Testis (tissue), 2 donors: ENCODE measurements at regions not wholly inside any gene's neighbourhood (a gene's known extent, or its start where the extent isn't known, plus 50 kb on each side); places are given as distances from the start of the nearest gene placed in this dataset.

Experiments
- DNase-seq: peaks from one replicate; pipeline ENCODE4 v3.0.0-alpha.2; 2019
- H3K27ac ChIP-seq, 2 donors: fragments of 200-600 bp; sonication (generic); one replicate each; pipeline ENCODE4 v1.5.1; 2019
- H3K27me3 ChIP-seq: fragments of 200-600 bp; sonication (generic); one replicate; pipeline ENCODE4 v1.5.1; 2019
- H3K36me3 ChIP-seq: fragments of 200-600 bp; sonication (generic); one replicate; pipeline ENCODE4 v1.5.1; 2017; ENCODE audit warnings: low read depth; ENCODE audit errors: missing control alignments
- H3K4me1 ChIP-seq: fragments of 200-600 bp; sonication (generic); one replicate; pipeline ENCODE4 v1.5.1; 2019
- H3K4me3 ChIP-seq, 2 donors: fragments of 200-600 bp; sonication (generic); one replicate each; pipeline ENCODE4 v1.5.1; 2017 to 2019
- H3K9me3 ChIP-seq: fragments of 200-600 bp; sonication (generic); one replicate; pipeline ENCODE4 v1.5.1; 2017
- CTCF ChIP-seq, 3 experiments: fragments of 450-650 bp in 2 of 3; fragments of 200-600 bp in 1 of 3; sonication (generic) in 1 of 3; IDR thresholded peaks; one replicate each; pipeline ENCODE4 v1.5.1; 2016 to 2019; ENCODE audit warnings: antibody characterized with exemption in 3 of 3, mild to moderate bottlenecking in 2 of 3, moderate library complexity in 1 of 3
- POLR2A ChIP-seq: fragments of 450-650 bp; IDR thresholded peaks from one replicate; pipeline ENCODE4 v1.6.1; 2017; ENCODE audit warnings: antibody characterized with exemption, mild to moderate bottlenecking, moderate library complexity
- WGBS, 2 donors: methylation state at CpG; one replicate each; pipeline ENCODE4 v1.1.5; 2018; 5-methylcytosine and 5-hydroxymethylcytosine counted together
- intact Hi-C: fragments of 100-400 bp; cut with DNase I; formaldehyde crosslinking; loops from one replicate; pipeline ENCODE4 v1.15.1; 2023; ENCODE audit warnings: low total_unique reads

GRCh38 chr2:58569475-58570185, 328.5 kb upstream of the FANCL start:
- intact Hi-C loops = no loop called here
- Histone ChIP-seq H3K4me1 (no peaks in the 10 kb centered on the region), H3K36me3 (no peaks in the 10 kb centered on the region), H3K27me3 (no peaks in the 10 kb centered on the region), H3K27ac (no peak overlapping the region), H3K9me3 (no peaks in the 10 kb centered on the region), H3K4me3 (no peak overlapping the region)
- TF ChIP-seq CTCF (IDR thresholded peaks at IDR 0.05) (no peak), POLR2A (no peak)
- no peak for DNase-seq
- 57 to 60% methylated on average over 7 of the region's 7 CpGs for WGBS, 2 donors

GRCh38 chr2:58568901-58569300, 327.8 kb upstream of the FANCL start:
- H3K4me3 ChIP-seq = no peak overlapping the region
- no peak for DNase-seq
- intact Hi-C loops = no loop called here
- no peak for TF ChIP-seq POLR2A
- no peak for TF ChIP-seq CTCF (IDR thresholded peaks at IDR 0.05)
- H3K9me3 ChIP-seq = no peaks in the 10 kb centered on the region
- no peaks in the 10 kb centered on the region for H3K36me3 ChIP-seq
- no peaks in the 10 kb centered on the region for H3K4me1 ChIP-seq
- H3K27ac ChIP-seq = no peak overlapping the region
- no peaks in the 10 kb centered on the region for H3K27me3 ChIP-seq
- WGBS, 2 donors = 67 to 78% methylated on average over 2 of the region's 2 CpGs

- no peak for DNase-seq
- intact Hi-C loops = no loop called here
- H3K9me3 ChIP-seq = no peaks in the 10 kb centered on the region
- no peak overlapping the region for H3K4me3 ChIP-seq
- TF ChIP-seq CTCF (IDR thresholded peaks at IDR 0.05) = no peak
- no peak for TF ChIP-seq POLR2A
- H3K4me1 ChIP-seq = no peaks in the 10 kb centered on the region
- H3K27me3 ChIP-seq = no peaks in the 10 kb centered on the region
- H3K27ac ChIP-seq = no peak overlapping the region
- WGBS, 2 donors = 31 to 42% methylated on average over 2 of the region's 2 CpGs
- no peaks in the 10 kb centered on the region for H3K36me3 ChIP-seq
These were observed 321.2 kb upstream of the FANCL start for GRCh38 chr2:58562276-58562675.

- WGBS, 2 donors = 93 to 97% methylated on average over 3 of the region's 3 CpGs
- no peak overlapping the region for H3K27ac ChIP-seq
These were observed 319.4 kb upstream of the FANCL start for GRCh38 chr2:58560531-58560930.

More at GRCh38 chr2:58560531-58560930, 319.4 kb upstream of the FANCL start:
- H3K27me3 ChIP-seq = no peaks in the 10 kb centered on the region
- H3K36me3 ChIP-seq = no peaks in the 10 kb centered on the region
- TF ChIP-seq CTCF (IDR thresholded peaks at IDR 0.05) (no peak), POLR2A (no peak)
- no peak for DNase-seq
- no peak overlapping the region for H3K4me3 ChIP-seq
- intact Hi-C loops = no loop called here
- H3K4me1 ChIP-seq = no peaks in the 10 kb centered on the region
- no peaks in the 10 kb centered on the region for H3K9me3 ChIP-seq
